ENCODE measurements at regions not wholly inside any gene's neighbourhood (a gene's known extent, or its start where the extent isn't known, plus 50 kb on each side); places are given as distances from the start of the nearest gene placed in this dataset.
"Not testable (repeated sequence)": the region's sequence is repeated elsewhere in the genome, so short reads cannot be mapped to it uniquely, and the experiment has no call there.

GRCh38 chr6:76837564-76837963 is 625.7 kb downstream of the HTR1B start:
- in situ Hi-C loops (cut with HindIII; ENCODE audit: low sequenced_read_pairs): no loop called here
- no peak for DNase-seq (ENCODE audit: low read depth)
- TF ChIP-seq CTCF (IDR thresholded peaks at IDR 0.05; ENCODE audit: low read depth, low read length, missing control alignments): no peak
- no peak overlapping the region for H3K4me3 ChIP-seq (ENCODE audit: low read depth, low read length)

DNA sequence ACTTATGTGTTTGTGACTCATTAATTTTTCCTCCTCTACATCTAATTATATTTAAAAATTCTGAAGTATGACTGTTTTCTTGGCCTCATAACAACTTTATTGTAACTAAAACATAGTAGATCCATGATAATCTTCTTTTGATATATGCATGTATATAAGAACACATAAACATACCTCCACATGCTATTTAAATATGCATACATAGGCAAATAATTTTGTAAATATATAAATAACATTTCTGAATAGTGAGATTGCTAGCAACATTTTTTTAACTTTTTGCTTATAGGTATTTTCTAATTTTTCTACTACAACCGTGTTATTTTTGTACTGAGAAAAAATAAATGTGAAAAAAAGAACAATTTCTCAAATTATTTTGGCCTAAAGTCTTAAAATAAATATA is 627.6 kb downstream of the HTR1B start:
- TF ChIP-seq CTCF (IDR thresholded peaks at IDR 0.05; ENCODE audit: low read depth, low read length, missing control alignments): no peak
- in situ Hi-C loops (cut with HindIII; ENCODE audit: low sequenced_read_pairs): no loop called here
- DNase-seq (ENCODE audit: low read depth): no peak

GRCh38 chr6:76835293-76835692 is 628.0 kb downstream of the HTR1B start:
- H3K4me3 ChIP-seq (ENCODE audit: low read depth, low read length): no peak overlapping the region
- DNase-seq (ENCODE audit: low read depth): no peak
- no peak for TF ChIP-seq CTCF (IDR thresholded peaks at IDR 0.05; ENCODE audit: low read depth, low read length, missing control alignments)
- in situ Hi-C loops (cut with HindIII; ENCODE audit: low sequenced_read_pairs): no loop called here

More for the DNA sequence above, 627.6 kb downstream of the HTR1B start:
- H3K4me3 ChIP-seq (ENCODE audit: low read depth, low read length): no peak overlapping the region

GRCh38 chr6:76834399-76834798 is 628.9 kb downstream of the HTR1B start:
- H3K4me3 ChIP-seq (ENCODE audit: low read depth, low read length): no peak overlapping the region
- in situ Hi-C loops (cut with HindIII; ENCODE audit: low sequenced_read_pairs): no loop called here
- no peak for DNase-seq (ENCODE audit: low read depth)
- no peak for TF ChIP-seq CTCF (IDR thresholded peaks at IDR 0.05; ENCODE audit: low read depth, low read length, missing control alignments)

GRCh38 chr6:76831299-76831698 is 632.0 kb downstream of the HTR1B start:
- no peak for DNase-seq (ENCODE audit: low read depth)
- H3K4me3 ChIP-seq (ENCODE audit: low read depth, low read length): no peak overlapping the region
- TF ChIP-seq CTCF (IDR thresholded peaks at IDR 0.05; ENCODE audit: low read depth, low read length, missing control alignments): no peak
- in situ Hi-C loops (cut with HindIII; ENCODE audit: low sequenced_read_pairs): no loop called here

DNA sequence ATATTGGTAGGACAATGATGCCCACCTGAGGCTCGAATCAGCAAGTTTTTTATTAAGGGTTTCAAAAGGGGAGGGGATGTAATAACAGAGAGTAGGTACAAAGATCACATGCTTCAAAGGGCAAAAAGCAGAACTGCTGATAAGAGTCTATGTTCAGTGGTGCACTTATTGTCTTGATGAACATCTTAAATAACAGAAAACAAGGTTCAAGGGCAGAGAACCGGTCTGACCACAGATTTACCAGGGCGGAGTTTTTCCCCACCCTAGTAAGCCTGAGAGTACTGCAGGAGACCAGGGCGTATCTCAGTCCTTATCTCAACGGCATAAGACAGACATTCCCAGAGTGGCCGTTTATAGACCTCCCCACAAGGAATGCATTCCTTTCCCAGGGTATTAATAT is 639.7 kb downstream of the HTR1B start:
- H3K4me3 ChIP-seq (ENCODE audit: low read depth, low read length); DNase-seq (ENCODE audit: low read depth); in situ Hi-C loops (cut with HindIII; ENCODE audit: low sequenced_read_pairs): not testable (repeated sequence)

DNA sequence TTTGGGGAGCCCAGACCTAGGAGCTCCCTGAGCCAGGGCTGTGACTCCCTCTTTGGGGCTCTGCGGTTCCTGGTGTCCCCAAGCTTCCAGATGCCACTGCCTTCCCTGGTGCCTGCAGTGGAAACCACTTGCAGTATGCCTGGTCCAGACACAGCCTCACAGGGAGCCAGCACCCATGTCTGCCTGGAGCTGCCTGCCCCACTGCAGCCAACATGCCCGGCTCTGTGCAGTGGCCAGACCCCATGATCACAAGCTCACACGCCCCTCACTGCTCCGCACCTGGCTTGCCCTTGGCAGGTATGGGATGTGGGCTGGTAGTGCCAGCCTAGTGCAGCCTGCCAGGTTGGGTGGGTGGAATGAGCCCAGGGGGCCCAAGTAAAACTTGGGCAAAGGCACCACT is 644.8 kb downstream of the HTR1B start:
- no peak for TF ChIP-seq CTCF (IDR thresholded peaks at IDR 0.05; ENCODE audit: low read depth, low read length, missing control alignments)
- in situ Hi-C loops (cut with HindIII; ENCODE audit: low sequenced_read_pairs): no loop called here
- DNase-seq (ENCODE audit: low read depth): no peak
- no peak overlapping the region for H3K4me3 ChIP-seq (ENCODE audit: low read depth, low read length)

Measured in astrocyte of the cerebellum (primary cell).